ENCODE measurements at regions not wholly inside any gene's neighbourhood (a gene's known extent, or its start where the extent isn't known, plus 50 kb on each side); places are given as distances from the start of the nearest gene placed in this dataset.
"Not testable (repeated sequence)": the region's sequence is repeated elsewhere in the genome, so short reads cannot be mapped to it uniquely, and the experiment has no call there.

GRCh38 chr5:66368811-66369210 lies 224.7 kb downstream of the SREK1 start:
- no peak overlapping the region for H3K27ac ChIP-seq
- ATAC-seq (ENCODE audit: insufficient number of reproducible peaks, low FRiP score, low read depth) (no peak), DNase-seq (ENCODE audit: low spot score) (no peak)
- no peak overlapping the region for H3K4me3 ChIP-seq
- no peaks in the 10 kb centered on the region for H3K9me3 ChIP-seq
- no peaks in the 10 kb centered on the region for H3K27me3 ChIP-seq (replicated peaks; ENCODE audit: insufficient read depth)
- no peak for TF ChIP-seq CTCF (IDR thresholded peaks at IDR 0.05)
- H3K36me3 ChIP-seq, result no peaks in the 10 kb centered on the region
- H3K4me1 ChIP-seq (ENCODE audit: control insufficient read depth in 1 of 2, low read depth in 2 of 2), result peaks cover 0 to 4% of the 10 kb centered on the region in 2 donors

GRCh38 chr5:66377747-66378146 lies 218.4 kb upstream of the MAST4 start:
- no peaks in the 10 kb centered on the region for H3K9me3 ChIP-seq
- no peaks in the 10 kb centered on the region for H3K27me3 ChIP-seq (replicated peaks; ENCODE audit: insufficient read depth)
- no peak overlapping the region for H3K4me3 ChIP-seq
- no peaks in the 10 kb centered on the region for H3K4me1 ChIP-seq (ENCODE audit: control insufficient read depth in 1 of 2, low read depth in 2 of 2)
- ATAC-seq (ENCODE audit: insufficient number of reproducible peaks, low FRiP score, low read depth), result no peak
- TF ChIP-seq CTCF (IDR thresholded peaks at IDR 0.05), result no peak
- no peak for DNase-seq (ENCODE audit: low spot score)
- H3K27ac ChIP-seq, result no peak overlapping the region
- H3K36me3 ChIP-seq, result no peaks in the 10 kb centered on the region

GRCh38 chr5:66378407-66378806 lies 217.8 kb upstream of the MAST4 start:
- H3K9me3 ChIP-seq, result no peaks in the 10 kb centered on the region
- no peak for ATAC-seq (ENCODE audit: insufficient number of reproducible peaks, low FRiP score, low read depth)
- DNase-seq (ENCODE audit: low spot score), result no peak
- no peak for TF ChIP-seq CTCF (IDR thresholded peaks at IDR 0.05)
- H3K4me1 ChIP-seq (ENCODE audit: control insufficient read depth in 1 of 2, low read depth in 2 of 2), result no peaks in the 10 kb centered on the region
- H3K27me3 ChIP-seq (replicated peaks; ENCODE audit: insufficient read depth), result no peaks in the 10 kb centered on the region
- no peak overlapping the region for H3K4me3 ChIP-seq
- H3K36me3 ChIP-seq, result no peaks in the 10 kb centered on the region
- H3K27ac ChIP-seq, result no peak overlapping the region

GRCh38 chr5:66382152-66382551 lies 214.0 kb upstream of the MAST4 start:
- H3K4me1 ChIP-seq (ENCODE audit: control insufficient read depth in 1 of 2, low read depth in 2 of 2), result no peaks in the 10 kb centered on the region
- H3K9me3 ChIP-seq, result no peaks in the 10 kb centered on the region
- ATAC-seq (ENCODE audit: insufficient number of reproducible peaks, low FRiP score, low read depth), result no peak
- DNase-seq (ENCODE audit: low spot score), result no peak
- H3K4me3 ChIP-seq, result no peak overlapping the region
- H3K27ac ChIP-seq, result no peak overlapping the region
- TF ChIP-seq CTCF (IDR thresholded peaks at IDR 0.05), result no peak
- no peaks in the 10 kb centered on the region for H3K27me3 ChIP-seq (replicated peaks; ENCODE audit: insufficient read depth)
- H3K36me3 ChIP-seq, result no peaks in the 10 kb centered on the region

GRCh38 chr5:66405145-66405544 lies 191.0 kb upstream of the MAST4 start:
- not testable (repeated sequence) for H3K4me1 ChIP-seq (ENCODE audit: control insufficient read depth in 1 of 2, low read depth in 2 of 2); H3K9me3 ChIP-seq; H3K27me3 ChIP-seq (replicated peaks; ENCODE audit: insufficient read depth); H3K36me3 ChIP-seq; ATAC-seq (ENCODE audit: insufficient number of reproducible peaks, low FRiP score, low read depth); H3K4me3 ChIP-seq; H3K27ac ChIP-seq; DNase-seq (ENCODE audit: low spot score)

- Histone ChIP-seq H3K9me3 (no peaks in the 10 kb centered on the region), H3K27me3 (replicated peaks; ENCODE audit: insufficient read depth) (no peaks in the 10 kb centered on the region), H3K4me3 (no peak overlapping the region), H3K4me1 (ENCODE audit: control insufficient read depth in 1 of 2, low read depth in 2 of 2) (no peaks in the 10 kb centered on the region), H3K27ac (no peak overlapping the region), H3K36me3 (no peaks in the 10 kb centered on the region)
- ATAC-seq (ENCODE audit: insufficient number of reproducible peaks, low FRiP score, low read depth), result no peak
- TF ChIP-seq CTCF (IDR thresholded peaks at IDR 0.05), result no peak
- DNase-seq (ENCODE audit: low spot score), result no peak
Measured at GRCh38 chr5:66406761-66407336, 189.3 kb upstream of the MAST4 start.

Measured in thoracic aorta (tissue), 2 donors.